HL-60 (cell line): ENCODE measurements at regions not wholly inside any gene's neighbourhood (a gene's known extent, or its start where the extent isn't known, plus 50 kb on each side); places are given as distances from the start of the nearest gene placed in this dataset.

Experiments used
- DNase-seq, 2 experiments: peaks; one replicate each; pipeline ENCODE4 v3.0.0-alpha.2; 2010 to 2020; ENCODE audit warnings: low read depth in 1 of 2, low spot score in 1 of 2
- H3K27ac ChIP-seq: fragments of 250-450 bp; sonication (Bioruptor Pico); replicated peaks from 2 replicates; pipeline ENCODE4 v1.5.1; 2020; ENCODE audit warnings: mild to moderate bottlenecking, moderate library complexity
- H3K27me3 ChIP-seq: fragments of 250-450 bp; sonication (Bioruptor Pico); 2 replicates; pipeline ENCODE4 v1.5.1; 2021; ENCODE audit warnings: mild to moderate bottlenecking, moderate library complexity; ENCODE audit not compliant: insufficient read depth, poor library complexity, severe bottlenecking
- H3K4me3 ChIP-seq: replicated peaks from 2 replicates; pipeline ENCODE4 v1.5.1; 2011; ENCODE audit warnings: mild to moderate bottlenecking, control low read depth, low read length; ENCODE audit not compliant: insufficient read depth
- GABPA ChIP-seq: IDR thresholded peaks from 2 replicates; pipeline ENCODE4 v1.6.1; 2012; ENCODE audit warnings: low read depth
- POLR2AphosphoS5 ChIP-seq: IDR thresholded peaks from 2 replicates; pipeline ENCODE4 v1.6.1; 2012; ENCODE audit warnings: low read depth
- SPI1 ChIP-seq: IDR thresholded peaks from 2 replicates; pipeline ENCODE4 v1.6.1; 2012; ENCODE audit warnings: low read depth, mild to moderate bottlenecking, borderline replicate concordance
- TF ChIP-seq, protein P1 (sequence below): IDR thresholded peaks from 2 replicates; pipeline ENCODE4 v1.6.1; 2012; ENCODE audit warnings: low read depth; ENCODE audit not compliant: insufficient replicate concordance
- TF ChIP-seq, protein P2 (sequence below): IDR thresholded peaks from one replicate; pipeline ENCODE4 v1.5.1; 2011; ENCODE audit warnings: low read length, control low read depth, inconsistent platforms; ENCODE audit not compliant: insufficient read depth

DNA sequence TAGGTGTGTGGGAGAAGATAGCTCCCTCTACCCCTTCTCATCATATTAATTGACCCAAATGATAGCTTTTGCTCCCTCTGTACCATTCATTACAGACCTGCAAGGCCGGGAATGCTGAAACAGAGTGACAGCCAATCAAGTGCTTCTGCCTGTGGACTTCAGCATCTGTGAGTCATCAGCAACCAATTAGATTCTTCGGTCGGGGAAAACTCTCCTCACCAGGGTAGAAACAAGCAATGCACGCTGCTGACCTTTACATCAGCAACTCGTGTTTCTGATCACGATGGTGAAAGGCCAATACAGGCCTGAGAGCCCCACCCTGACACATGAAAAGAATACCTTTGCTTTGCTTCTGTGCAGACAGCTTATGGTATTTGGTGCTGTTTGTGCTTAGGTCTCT, 347.2 kb upstream of the DDX53 start:
- Histone ChIP-seq H3K27me3 (no peaks in the 10 kb centered on the region), H3K4me3 (no peak overlapping the region), H3K27ac (no peak overlapping the region)
- no peak for DNase-seq
- TF ChIP-seq GABPA (no peak), SPI1 (no peak), POLR2AphosphoS5 (no peak)
- TF ChIP-seq, protein P1, sequence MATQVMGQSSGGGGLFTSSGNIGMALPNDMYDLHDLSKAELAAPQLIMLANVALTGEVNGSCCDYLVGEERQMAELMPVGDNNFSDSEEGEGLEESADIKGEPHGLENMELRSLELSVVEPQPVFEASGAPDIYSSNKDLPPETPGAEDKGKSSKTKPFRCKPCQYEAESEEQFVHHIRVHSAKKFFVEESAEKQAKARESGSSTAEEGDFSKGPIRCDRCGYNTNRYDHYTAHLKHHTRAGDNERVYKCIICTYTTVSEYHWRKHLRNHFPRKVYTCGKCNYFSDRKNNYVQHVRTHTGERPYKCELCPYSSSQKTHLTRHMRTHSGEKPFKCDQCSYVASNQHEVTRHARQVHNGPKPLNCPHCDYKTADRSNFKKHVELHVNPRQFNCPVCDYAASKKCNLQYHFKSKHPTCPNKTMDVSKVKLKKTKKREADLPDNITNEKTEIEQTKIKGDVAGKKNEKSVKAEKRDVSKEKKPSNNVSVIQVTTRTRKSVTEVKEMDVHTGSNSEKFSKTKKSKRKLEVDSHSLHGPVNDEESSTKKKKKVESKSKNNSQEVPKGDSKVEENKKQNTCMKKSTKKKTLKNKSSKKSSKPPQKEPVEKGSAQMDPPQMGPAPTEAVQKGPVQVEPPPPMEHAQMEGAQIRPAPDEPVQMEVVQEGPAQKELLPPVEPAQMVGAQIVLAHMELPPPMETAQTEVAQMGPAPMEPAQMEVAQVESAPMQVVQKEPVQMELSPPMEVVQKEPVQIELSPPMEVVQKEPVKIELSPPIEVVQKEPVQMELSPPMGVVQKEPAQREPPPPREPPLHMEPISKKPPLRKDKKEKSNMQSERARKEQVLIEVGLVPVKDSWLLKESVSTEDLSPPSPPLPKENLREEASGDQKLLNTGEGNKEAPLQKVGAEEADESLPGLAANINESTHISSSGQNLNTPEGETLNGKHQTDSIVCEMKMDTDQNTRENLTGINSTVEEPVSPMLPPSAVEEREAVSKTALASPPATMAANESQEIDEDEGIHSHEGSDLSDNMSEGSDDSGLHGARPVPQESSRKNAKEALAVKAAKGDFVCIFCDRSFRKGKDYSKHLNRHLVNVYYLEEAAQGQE, result no peak
- TF ChIP-seq, protein P2, sequence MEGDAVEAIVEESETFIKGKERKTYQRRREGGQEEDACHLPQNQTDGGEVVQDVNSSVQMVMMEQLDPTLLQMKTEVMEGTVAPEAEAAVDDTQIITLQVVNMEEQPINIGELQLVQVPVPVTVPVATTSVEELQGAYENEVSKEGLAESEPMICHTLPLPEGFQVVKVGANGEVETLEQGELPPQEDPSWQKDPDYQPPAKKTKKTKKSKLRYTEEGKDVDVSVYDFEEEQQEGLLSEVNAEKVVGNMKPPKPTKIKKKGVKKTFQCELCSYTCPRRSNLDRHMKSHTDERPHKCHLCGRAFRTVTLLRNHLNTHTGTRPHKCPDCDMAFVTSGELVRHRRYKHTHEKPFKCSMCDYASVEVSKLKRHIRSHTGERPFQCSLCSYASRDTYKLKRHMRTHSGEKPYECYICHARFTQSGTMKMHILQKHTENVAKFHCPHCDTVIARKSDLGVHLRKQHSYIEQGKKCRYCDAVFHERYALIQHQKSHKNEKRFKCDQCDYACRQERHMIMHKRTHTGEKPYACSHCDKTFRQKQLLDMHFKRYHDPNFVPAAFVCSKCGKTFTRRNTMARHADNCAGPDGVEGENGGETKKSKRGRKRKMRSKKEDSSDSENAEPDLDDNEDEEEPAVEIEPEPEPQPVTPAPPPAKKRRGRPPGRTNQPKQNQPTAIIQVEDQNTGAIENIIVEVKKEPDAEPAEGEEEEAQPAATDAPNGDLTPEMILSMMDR, result no peak

DNA sequence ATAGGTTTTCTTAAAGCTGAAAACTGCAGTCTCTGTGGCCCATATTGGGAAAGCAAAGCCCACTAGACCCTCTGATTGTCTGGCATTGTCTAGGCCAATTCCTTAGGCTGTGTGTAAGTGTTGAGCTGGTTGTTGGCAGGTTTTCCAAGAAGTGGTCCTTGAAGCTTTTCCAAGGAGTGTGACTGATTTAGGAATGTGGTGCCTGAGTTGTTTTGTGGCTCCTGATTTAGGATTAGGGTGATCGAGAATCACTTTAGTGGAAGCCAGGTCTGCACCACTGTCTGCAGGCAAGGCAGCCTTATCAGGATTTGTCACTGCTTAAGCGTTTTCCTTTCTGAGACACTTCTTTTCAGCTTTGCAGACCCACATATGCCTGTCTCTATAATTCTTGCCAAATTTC, 339.0 kb upstream of the DDX53 start:
- Histone ChIP-seq H3K4me3 (no peak overlapping the region), H3K27ac (no peak overlapping the region), H3K27me3 (no peaks in the 10 kb centered on the region)
- no peak for DNase-seq
- TF ChIP-seq SPI1, result no peak
- TF ChIP-seq, protein P1, result no peak
- no peak for TF ChIP-seq GABPA
- TF ChIP-seq, protein P2, result no peak
- no peak for TF ChIP-seq POLR2AphosphoS5

DNA sequence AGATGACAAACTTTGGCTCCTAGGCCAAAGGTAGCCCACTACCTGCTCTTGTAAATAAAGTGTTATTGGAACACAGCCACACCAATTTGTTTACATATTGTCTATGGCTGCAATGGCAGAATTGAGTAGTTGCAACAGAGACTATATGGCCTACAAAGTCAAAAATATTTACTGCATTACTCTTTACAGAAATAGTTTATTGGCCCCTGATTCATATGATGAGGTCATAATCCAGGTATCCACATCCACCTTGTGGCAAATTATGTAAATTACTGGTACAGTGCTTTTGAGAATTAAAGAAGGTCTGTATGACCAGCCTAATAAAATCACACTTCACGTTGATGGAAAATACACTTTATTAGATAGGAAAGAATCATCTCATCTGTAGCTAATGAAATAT, 337.0 kb upstream of the DDX53 start:
- Histone ChIP-seq H3K27ac (no peak overlapping the region), H3K4me3 (no peak overlapping the region), H3K27me3 (no peaks in the 10 kb centered on the region)
- no peak for DNase-seq
- TF ChIP-seq, protein P1, result no peak
- TF ChIP-seq, protein P2, result no peak
- TF ChIP-seq GABPA, result no peak
- TF ChIP-seq SPI1, result no peak
- TF ChIP-seq POLR2AphosphoS5, result no peak
